Left kidney (tissue), 1 donor: ENCODE measurements at regions not wholly inside any gene's neighbourhood (a gene's known extent, or its start where the extent isn't known, plus 50 kb on each side); places are given as distances from the start of the nearest gene placed in this dataset.

Source experiments
- DNase-seq: peaks from one replicate; pipeline ENCODE4 v3.0.0-alpha.2; 2013

DNA sequence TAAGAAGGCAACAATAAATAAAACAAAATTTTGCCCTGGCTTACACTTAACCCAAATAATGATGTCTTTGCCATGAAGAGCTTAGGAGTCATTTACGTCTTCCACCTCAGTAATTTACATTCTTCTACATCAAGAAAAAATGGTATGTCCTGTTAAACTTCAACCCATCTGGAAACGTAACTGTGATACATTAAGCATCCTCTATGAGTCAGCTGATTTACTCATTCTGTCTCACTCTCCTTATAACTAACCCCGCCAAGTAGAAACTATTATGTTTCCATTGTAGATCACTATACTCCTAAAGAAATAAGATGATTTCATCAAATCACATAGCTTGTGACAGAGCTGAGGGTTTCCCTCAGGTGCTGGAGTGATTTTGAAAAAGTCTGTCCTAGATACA is 330.7 kb downstream of the CDC14C start:
- DNase-seq: no peak

DNA sequence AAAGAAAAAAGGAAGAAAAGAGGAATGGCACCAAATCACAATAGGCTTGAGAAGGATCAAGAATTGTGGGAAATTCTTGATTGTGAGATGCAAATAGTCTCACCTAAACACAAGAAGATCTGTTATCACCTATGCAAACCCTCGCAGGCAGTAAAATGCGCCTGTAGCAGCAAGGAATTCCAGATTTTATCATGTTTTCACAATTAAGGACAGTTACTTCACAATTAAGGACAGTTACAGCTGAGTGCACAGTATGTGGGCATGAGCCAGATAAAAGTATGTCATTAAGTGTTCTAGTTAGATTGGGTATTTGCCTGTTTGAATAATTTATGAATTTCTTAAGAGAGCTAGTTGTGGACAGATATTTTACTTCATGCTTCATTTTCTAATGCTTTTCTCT is 336.2 kb downstream of the CDC14C start:
- no peak for DNase-seq

DNA sequence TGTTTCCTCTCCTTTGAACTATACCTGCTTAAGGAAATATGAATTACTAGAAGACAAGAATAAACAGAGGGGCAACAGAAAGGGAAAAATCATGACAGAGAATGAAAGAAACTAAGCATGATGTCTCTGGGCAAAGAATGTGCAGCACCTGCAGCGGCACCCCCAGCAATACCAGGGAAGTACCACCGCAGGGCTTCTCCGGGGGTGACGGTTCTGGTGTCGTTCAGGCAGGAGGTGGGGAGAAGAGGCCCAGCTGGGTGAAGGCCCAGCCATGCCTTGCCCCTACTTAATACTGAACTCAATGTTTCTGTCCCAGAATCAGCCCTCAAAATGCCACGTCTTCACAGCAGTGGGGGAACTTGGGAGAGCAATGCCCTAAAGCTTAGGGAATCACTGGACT is 337.6 kb downstream of the CDC14C start:
- DNase-seq: no peak

DNA sequence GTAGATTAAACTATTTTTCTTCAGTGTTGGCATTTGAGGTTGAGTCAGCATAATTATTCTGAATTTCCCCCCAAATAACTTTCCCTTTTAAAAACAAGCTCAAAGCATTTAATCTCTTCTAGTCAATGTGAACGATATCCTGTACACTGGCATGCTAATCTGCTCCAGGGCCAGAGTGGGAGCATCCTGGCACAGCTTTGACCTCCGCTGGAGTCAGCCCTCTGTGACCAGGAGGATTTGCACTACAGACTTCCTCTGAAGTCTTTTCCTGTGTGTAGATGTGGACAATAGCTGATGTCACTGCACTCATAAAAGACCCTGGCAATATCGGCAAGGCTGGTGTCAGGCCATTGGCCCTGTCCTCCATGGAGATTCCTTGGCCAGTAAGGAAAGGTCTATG is 340.2 kb downstream of the CDC14C start:
- no peak for DNase-seq

DNA sequence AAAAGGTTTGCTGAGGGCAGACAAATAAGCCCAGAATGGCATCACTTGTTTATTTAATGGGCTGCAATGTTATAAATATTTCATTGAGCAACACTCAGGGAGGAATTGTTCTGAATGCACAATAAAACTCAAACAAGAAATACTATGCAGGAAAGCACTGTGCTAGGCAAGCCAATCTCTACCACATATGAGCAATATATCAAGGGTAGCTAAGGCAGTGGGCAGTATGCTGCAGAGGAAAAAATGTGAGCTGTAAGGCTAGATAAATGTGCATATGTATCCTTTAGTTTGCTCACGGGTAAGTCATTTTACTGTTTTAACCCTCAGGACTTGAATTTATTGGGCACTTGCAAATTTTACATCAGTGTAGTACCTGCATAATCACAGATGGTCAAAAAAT is 349.6 kb downstream of the CDC14C start:
- no peak for DNase-seq

DNA sequence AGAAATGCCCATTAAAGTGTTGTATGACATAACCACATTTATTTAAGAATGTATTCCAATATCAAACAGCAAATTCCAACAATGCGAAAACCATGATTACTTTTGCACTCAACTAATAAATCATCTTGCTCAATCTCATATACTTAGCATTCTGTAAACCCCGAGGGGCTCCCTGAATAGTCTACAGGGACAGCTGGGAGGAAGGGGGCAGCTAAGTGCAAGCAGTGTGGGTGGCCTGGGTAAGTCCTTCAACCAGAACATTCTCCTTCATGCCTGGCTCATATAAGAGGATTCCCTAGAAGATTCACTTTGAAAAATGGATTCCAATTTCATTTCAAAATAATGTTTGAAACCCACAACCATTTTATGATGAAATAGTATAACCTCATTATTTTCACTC is 355.5 kb downstream of the CDC14C start:
- no peak for DNase-seq

DNA sequence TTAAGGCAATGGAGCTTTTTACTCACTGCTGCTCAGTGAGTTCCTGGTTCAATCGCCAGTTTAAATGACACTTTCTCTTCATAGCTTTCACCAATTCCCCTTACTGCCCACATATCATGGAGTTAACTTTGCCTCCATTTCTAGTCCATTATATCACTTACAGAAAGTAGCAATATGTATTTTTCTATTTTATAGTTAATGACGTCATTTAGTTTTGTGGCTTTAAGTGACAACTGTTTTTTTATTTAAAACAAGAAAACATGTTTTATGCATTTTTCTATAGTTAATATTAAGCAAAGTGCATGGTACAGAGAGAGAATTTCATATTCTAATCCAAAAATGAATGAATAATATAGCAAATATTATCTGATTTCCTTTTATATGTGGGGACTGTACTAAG is 363.3 kb downstream of the CDC14C start:
- DNase-seq: no peak

DNA sequence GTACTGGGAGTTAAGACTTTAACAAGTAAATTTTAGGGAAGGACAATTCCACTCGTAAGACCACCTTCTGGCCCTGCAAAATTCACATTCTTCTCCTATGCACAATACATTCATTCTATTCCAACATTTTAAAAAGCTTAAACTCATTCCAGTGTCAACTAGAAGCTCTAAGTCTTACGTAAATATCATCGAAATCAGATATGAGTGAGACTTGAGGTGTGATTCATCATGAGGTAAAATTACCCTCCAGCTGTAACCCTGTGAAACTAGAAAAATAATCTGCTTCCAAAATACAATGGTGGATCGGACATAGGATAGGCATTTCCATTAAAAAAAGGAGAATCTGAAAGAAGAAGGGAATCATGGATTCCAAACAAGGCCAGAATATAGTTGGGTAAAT is 370.3 kb downstream of the CDC14C start:
- no peak for DNase-seq

DNA sequence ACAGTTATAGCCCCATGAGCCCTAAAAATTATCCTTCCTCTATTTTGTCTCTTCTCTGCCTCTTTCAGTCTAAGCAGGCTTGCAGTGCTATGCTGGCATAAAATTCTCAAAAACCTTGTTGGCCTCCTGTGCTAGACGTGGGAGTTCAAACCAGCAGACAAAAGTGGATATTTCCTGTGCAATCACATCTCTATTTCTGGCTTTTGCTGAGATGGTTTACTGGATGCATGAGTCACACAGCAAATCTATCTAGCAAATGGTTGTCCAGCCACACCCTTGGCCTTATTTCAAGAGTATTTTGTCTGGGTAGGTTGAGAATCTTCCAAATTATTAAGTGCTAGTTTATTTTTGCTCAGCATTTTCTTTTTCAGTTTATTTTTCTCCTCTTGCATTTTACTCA is 370.8 kb downstream of the CDC14C start:
- no peak for DNase-seq

DNA sequence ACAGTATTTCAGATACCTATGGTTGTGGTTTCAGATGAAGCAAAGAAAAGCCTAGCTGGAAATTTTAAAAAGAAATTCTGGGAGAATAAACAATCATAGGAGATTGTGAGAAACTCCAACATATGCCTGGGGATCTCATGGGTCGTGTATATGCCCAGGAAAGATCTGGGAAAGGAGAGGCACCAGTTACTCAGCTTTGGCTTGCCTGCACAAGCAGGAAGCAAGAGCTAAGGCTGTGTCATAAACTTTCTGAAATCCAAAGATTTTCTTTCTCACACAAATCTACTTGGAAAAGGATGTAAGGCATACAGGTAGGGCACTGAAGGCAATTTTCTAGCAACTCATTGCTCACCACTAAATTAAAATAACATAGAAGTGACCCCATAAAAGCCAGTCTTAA is 373.6 kb downstream of the CDC14C start:
- no peak for DNase-seq

DNA sequence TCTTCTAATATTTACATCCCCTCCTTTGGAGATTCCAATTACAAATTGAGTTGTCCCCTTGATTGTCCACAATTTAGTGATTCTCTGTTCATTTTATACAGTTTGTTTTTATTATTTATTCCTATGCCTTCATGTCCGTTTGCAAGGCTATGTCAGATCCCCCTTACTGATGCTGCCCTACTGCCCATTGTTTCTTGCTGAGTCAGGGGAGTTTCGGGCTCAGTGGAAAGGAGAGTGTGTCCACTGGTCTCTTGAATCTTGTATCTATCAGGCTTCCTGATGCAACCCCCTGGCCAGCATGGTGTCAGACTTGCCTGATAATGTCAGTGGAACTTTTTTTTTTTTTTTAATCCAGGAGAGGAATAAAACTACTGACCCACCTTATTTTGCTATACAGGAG is 384.4 kb downstream of the CDC14C start:
- DNase-seq: no peak

DNA sequence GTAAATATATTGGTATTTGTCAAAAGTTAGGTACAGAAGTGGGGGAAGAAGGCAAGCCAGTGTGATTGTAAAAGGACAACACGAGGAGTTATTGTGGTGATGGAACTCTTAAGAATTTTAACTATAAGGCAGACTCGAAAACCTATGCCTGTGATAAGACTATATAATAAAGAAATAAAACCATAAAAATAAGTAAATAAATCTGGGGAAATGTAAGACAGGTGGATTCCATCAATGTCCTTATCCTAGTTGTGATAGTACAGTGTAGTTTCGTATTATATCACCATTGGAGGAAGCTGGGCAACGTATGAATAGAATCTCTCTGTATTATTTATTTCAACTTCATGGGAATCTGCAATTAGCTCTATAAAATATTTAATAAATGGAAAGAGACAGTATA is 395.7 kb downstream of the CDC14C start:
- no peak for DNase-seq

DNA sequence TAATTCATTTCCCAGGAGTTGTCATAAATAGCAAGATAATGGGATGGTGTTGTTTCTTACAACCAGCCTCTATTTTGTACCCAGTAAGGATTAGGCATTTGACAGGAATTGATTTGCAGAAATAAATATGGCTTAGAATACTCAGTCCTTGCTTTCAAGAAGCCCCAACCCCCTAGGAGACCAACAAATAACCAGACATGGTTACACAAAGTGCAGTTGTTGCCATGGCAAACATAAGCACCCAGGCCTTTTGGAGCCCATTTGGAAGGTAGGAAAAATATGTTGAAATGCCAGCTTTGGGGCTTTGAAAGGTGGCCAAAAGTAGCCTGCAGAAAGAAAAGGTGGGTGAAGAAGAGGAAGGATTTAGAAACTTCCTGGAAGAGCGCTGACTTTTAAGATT is 397.5 kb downstream of the CDC14C start:
- no peak for DNase-seq

DNA sequence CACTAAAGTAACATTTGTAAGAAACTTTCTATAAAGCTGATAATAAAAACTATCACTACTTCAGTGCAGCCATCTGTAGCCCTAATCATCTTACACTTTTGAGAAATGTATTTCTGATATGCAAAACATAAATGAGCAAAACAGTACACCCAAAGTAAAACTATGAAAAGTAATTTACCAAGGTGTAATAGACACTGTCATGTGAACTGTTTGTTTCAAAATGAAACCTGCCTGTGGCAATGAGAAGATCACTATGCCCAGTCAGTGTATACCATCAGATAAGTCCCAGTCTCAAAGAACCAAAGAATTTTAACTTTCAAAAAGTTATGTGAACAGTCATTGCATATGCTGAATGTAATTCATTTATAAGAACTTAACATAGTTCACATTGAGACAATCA is 398.1 kb downstream of the CDC14C start:
- no peak for DNase-seq

DNA sequence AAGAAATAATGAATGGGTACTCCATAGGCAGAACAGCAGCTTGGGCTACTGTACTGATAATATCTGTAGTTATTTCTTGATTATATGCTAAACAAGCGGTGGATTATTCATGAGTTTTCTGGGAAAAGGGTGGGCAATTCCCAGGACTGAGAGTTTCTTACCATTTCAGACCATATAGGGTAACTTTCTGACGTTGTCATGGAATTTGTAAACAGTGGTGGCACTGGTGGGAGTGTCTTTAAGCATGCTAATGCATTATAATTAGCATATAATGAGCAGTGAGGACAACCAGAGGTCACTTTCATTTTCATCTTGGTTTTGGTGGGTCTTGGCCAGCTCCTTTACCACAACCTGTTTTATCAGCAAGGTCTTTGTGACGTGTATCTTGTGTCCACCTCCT is 399.7 kb downstream of the CDC14C start:
- DNase-seq: no peak

DNA sequence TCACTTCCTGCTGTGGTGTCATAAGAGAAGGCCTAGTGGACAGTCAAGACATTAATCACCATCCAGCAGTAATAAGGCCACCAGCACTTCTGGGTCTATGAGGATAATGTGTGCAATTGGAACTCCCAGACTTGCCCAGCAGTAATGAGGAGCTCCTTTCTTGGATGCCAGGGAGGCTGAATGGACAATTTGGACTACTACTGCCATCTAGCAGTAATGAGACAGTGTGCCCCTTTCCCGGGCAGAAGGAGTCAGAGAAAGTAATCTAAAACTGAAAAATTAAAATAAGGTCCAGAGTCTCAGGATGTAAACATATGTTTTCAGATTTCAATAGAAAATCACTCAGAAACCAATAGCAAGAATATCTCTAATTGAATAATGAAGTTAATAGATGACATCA is 400.4 kb downstream of the CDC14C start:
- no peak for DNase-seq

DNA sequence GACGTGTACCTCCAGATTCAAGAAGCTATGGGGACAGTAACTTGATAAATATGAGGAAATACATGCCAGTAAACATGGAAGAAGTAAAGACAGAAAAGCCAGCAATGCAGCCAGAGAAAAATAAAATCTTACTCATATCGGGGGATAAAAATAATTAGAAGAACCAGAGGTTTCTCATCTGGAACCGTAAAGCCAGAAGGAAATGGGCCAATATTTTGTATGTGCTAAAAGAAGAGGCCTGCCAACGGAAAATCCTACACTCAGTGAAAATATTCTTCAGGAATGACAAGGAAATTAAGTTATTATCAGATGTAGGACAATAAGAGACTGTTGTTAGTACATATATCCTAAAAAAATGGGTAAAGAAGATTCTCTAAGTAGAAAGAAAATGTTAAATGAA is 401.2 kb downstream of the CDC14C start:
- DNase-seq: no peak

DNA sequence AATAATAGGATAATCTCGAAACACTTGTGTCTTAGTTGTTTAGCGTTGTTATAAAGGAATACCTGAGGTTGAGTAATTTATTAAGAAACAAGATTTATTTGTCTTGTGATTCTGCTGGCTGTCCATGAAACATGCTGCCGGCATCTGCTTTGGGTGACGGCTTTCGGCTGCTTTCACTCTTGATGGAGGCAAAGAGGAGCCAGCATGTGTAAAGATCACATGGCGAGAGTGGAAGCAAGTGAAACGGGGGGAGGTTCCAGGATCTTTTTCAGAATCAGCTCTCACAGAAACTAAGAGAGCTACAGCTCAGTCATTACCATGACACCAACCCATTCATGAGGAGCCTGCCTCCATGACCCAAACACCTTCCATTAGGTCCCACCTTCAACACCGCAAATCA is 402.8 kb downstream of the CDC14C start:
- no peak for DNase-seq

DNA sequence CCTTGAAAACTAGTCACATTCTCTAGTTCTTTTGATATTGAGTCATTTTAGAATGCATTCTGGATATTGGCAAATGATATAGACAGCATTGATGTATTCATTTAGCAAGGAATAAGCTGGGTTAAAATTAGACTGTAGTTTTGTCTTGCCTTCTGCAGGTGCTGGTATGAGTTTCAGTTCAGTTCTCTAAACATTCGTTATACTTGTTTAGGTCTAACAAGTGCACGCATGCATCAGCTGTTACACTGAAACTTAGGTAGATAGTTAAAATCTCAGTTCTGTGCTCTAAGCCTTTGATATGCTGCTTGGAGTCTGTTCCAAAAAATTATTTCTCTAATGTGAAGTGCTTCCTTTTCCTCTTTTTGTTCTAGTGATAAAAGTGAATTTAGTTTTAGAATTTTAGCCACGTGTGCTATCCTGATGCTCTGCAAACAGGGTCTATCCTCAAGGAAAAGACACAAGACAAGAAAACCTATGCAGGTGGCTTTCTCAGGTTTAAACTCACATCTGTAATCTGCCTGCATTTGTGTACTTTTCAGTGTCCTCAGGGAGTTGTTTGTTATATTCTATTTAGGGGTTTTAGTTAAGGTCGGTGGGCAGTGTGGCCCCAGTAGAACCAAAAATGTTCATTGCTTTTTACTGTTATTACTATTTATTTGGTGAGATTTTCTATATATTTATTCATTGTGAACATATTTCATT is 409.0 kb downstream of the CDC14C start:
- no peak for DNase-seq

DNA sequence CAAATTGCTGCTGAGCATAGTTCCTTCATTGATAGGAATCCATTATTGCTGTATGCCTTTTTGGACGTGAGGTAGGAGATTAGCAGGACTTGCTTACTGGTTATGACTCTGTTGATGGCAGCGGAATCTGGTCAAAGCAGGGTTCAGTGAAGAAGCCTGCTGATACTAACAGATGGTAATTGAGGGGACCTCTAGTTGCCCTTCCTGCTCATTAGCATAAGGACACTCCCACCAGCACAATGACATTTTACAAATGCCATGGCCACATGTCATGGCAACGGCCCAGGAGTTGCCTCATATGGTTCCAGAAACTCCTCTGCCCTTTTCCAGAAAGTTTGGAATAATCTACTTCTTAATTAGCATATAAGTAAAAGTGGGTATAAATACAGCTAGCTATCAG is 417.5 kb downstream of the CDC14C start:
- no peak for DNase-seq

DNA sequence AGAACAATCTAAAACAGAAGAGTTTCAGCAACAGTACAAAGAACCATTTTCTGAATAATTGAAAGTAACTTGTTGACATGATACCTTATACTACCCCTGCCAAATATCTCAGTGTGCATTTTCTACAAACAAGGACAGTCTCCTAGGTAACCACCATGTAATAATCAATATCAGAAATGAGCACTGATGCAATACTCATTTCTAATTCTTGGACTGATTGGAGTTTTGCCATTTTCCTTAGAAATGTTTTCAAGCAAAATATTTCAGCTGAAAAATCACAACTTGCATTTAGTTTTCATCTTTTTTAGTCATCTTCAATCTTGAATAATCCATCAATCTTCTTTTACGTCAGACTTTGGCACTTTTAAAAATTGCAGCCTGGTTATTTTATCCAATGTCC is 420.2 kb downstream of the CDC14C start:
- DNase-seq: no peak

DNA sequence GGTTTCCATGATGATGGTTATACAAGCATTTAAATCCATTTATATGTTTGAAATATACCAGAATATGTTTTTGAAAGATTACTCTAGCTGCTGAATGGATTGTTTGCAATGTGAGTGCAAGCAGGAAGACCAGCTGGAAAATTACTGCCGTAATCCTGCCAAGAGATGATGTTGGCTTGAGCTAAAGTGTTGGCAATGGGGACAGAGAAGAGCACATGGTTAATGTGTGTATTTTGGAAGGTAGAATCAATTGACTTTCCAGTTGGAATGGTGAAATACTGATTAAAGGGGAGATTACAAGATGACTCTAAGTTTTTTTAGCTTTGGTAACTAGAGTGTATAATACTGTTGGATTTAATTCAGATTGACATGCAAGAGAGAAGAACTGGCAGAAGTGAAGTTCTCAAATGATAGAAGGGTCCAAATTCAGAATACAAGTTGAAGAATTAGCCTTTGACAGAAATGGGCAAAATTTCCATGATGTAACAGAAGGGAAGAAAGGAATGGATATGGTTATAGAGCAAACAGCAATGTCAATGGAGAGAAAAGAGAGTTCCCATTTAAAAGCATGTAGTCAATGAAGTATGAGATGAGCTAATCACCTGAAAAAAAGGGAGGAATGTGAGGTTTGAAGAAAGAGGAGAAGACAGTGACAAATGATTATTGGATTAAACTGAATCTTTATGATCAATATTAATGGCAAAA is 422.0 kb downstream of the CDC14C start:
- no peak for DNase-seq

DNA sequence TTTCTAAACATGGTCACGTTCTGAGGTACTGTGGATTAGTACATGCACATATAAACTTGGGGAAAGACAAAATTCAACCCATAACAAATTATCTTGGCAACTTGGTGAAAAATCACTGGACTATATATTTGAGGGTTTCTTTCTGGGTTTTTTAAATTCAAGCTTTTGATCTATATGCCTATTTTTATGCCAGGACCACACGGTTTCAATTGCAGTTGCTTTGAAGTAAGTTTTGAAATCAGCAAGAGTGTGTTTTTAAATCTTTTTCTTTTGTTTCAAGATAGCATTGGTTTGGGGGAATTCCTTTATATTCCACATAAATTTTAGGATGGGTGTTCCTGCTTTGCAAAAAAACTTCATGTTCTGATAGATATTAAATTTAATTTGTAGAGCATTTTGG is 406.4 kb upstream of the VWC2 start:
- no peak for DNase-seq

DNA sequence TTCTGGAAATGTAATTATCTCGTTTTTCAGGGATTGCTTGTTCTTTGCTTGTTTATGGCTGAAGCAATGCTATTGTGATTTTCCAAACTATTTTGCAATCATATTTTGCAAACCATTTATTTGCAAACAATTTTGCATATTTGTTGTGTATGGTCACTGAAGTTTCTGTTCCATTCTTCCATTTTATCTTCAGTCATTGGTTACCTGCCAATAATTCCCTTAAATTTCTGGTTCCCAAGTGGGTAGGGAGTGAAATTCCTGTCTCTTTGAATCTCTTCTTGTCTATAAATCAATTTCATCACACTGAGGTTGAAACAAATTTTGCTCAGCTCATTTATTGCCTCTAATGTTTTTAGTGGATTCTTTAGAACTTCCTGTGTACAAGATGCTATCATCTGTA is 401.7 kb upstream of the VWC2 start:
- DNase-seq: no peak
